Activated CD4-positive, alpha-beta T cell treated with anti-CD3 and anti-CD28 coated beads, Interleukin-2, amount 50 U/mL, for 16 hours (primary cell): ENCODE measurements at regions not wholly inside any gene's neighbourhood (a gene's known extent, or its start where the extent isn't known, plus 50 kb on each side); places are given as distances from the start of the nearest gene placed in this dataset.
"Not testable (repeated sequence)": the region's sequence is repeated elsewhere in the genome, so short reads cannot be mapped to it uniquely, and the experiment has no call there.

Experiments used
- DNase-seq: peaks from one replicate; pipeline ENCODE4 v3.0.0-alpha.2; 2020

DNA sequence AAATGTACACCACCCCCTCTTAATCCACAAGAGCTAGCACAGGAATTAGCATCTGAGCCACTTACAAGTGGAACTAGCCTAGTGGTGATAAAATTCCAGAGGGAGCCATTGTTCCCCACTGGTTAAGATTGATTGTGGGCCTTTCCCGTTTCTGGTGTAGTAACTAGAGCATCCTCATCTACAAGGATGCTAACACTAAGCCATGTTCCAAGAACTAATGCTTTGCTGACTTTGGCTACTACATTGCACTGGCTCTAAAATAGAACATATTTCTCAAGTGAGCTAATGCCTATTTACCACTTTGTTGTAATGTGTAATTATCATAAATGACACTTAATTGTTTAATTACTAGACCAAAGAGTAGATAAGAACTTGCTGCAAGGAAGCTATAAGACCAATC, 143.7 kb downstream of the FZD1 start:
- DNase-seq = no peak

DNA sequence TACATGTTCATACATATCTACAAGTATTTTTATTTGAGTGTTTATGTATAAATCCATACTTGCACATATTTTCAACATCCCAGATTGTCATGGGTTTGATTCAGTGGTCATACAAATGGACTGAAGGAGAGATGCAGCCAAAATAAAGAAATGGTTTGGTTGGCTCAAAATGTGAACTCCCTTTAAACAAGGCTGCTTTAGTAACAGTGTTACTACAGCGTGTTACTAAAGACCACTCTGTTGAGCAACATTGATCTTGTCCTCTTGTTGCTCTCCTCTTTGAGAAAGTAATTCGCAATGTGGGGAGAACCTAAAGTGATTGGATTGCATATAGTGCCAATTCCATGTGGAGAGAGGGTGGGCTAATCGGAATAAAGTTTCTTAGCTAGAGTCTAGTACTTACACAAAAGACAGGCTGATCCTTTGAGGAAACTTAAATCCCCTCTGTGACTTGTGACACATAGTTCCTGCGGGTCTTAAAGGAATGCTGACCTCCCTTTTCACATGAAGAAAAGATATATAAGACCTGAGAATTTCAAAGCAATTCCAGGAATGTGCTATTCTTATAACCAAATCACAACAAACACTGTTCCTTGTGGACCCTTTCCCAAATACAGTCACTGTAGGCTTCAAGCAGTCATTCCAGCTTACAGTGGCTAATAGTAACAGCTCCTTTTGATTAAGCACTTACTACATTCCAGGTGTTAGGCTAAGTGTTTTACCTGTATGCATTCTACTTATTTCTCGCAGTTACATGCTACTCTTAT, 144.3 kb downstream of the FZD1 start:
- no peak for DNase-seq

DNA sequence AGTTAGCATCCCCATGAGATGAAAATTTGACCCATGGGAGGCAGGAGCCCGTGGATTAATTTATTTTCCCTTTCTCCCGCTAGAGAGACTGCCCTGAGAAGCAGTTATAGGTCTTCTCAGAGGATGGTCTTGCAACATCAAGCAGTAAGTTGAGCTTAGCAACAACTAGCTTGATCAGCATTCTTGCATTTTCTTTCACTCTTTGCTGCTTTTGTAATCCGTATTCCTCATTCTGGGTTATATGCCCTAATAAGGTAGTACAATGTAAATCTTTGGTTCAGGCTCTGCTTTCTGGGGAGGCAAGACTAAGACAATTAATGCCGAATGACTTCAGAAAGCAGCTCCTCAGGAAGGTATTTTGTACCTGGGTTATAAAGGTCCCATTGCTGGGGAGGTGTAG, 146.8 kb downstream of the FZD1 start:
- no peak for DNase-seq

DNA sequence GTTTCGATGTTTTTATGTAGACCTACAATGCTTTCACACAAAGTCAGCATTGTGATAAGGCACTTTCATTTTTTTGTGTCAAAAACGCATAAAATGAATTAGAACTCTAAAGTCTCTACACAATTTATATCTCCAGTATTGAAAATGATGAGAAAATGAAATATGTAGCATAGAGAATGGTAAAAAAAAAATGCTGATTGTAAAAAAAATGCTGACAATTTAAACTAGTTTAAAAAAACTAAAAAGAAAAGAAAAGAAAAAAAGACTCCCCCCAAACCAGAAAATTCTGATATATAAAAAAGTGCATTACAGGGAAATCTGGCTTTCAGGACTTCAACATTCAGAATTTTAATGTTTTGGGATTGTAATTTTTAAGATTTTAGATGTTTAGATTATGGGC, 148.1 kb downstream of the FZD1 start:
- no peak for DNase-seq

DNA sequence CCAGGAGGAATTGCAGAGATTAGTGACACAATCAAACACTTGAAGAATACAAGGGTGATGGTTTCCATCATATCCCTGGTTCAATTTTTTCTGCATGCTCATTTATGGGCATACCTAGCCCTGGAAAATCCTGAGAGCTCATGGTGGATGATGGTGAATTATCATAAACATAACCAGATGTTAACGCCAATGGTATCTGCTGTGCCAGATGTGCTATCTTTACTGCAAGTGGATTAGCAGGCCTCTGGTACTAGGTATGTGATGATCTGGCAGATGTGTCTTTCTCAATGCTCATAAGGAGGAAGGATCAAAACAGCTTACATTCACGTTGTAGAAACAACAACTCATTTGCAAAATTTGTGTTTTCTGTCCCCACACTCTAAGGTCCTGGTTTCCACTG, 150.5 kb downstream of the FZD1 start:
- no peak for DNase-seq

DNA sequence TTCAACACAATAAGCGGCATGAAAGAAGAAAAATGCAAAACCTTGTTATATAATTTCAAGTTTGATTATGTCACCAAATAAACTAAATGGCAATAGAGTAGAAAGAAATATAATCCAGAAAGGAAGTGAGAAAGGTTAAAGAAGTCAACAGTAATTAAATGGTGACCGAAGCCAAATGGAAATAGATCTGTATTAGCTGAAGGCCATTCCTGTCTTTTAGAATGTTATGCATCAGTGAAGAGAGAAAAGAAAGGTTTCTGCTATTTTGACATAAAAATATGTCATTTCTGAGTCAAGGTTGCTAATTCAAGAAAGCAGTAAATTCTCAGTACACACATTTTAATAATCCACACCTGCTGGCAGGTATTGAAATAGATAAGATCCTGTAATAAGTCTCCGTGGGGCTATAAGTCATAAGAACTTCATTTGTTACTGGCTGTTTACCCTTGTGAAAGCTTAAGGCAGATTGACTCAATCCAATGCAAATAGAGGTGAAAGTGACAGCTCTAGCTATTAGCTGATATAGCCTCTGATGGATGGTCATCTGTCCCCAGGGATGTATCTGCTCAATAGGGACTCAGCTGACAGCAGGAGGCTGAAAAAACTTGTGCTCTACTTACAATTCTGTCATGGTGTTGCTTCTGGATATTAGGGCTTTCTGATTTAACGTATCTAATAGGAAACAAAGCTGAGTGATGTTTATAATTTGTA, 152.1 kb downstream of the FZD1 start:
- no peak for DNase-seq

DNA sequence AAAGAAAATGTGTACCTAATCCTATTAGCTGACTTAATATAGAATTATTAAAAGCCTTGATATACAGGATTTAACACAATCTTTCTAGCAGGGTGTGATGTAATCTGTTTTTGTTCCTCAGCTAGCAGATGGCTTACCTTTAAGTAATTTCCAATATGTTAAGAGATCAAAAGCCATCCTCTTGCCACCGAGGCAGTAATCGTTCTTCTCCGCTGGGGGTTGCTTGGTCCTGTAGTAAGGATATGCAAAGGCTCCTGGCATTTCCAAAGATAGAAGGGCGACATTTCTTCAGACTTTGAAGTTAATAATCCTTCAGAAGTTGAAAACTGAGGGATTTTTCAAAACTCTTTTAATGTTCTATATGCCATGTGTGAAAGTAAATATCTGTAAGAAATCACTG, 156.4 kb downstream of the FZD1 start:
- DNase-seq = no peak

DNA sequence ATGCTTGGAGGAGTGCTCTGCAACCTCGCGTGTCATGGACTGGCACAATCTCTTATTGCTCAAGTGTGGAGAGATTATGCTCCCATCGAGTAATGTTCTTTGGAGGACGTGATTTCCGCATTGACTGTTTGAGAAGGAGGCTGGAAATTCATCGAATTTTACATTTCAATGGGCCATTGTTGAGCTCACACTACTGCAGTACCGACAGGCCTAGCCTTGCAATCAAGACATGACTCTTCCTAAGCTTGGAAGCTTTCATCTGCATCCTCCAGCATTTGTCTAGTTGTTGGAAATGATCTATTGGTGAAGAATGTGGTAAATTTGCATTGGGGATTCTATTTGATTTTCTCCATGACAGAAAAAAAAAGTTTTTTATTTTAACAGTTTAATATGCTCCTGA, 156.8 kb downstream of the FZD1 start:
- DNase-seq = no peak

DNA sequence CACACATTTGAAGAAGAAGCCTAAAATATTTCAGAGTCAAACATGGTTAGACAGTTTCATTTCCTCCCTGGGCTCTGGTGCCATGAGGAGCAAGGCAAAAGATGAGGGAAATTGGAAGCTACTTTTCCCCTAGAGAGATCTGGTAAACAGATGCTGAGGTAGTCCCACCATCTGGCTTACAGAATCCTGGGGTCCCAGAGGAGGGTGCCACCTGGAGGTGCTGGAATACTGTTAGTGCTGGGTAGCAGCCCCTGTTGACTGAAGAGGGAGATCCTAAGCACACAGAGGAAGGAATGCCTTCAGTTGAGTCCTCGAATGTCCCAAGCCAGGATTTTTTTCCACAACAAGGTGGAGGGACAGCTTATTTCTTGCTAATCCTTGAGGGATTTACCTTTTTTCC, 160.1 kb downstream of the FZD1 start:
- no peak for DNase-seq

DNA sequence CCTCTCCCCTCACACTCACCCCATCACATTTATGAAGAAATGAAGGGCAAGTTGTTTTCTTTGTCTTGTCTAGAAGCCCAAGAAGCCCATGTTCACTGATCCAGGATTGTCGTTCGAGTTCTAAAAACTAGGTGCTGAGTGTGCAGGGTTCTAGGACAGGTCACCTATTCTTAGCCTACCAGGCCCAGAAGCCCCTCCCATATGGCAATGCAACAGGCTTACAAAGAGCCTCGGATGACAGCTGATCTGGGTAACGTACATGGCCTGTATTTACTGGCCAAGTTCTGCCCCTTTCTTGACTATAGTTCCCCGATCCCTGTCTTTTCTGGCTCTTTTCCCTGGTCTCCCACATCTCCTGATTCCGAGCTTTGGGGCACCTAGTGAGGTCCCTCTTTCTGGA, 160.9 kb downstream of the FZD1 start:
- DNase-seq = no peak

DNA sequence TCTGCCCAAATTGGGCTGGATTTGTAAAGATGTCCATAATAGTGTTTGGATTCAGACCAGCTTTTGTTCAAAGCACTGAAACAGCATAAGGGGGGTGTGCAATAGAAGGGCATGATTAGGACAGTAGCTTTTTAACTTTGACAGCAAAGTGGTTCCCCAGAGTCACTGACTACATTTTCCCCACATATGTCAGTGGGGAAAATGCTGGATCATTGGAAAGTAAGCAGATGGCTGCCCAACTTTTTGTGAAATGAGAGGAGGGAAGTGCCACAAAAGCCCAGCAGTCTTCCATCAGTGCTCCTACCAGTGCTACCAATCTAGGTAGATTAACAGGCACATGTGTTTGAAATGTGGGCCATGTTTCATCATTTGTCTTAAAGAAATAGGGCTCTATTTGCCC, 162.8 kb downstream of the FZD1 start:
- DNase-seq = no peak

DNA sequence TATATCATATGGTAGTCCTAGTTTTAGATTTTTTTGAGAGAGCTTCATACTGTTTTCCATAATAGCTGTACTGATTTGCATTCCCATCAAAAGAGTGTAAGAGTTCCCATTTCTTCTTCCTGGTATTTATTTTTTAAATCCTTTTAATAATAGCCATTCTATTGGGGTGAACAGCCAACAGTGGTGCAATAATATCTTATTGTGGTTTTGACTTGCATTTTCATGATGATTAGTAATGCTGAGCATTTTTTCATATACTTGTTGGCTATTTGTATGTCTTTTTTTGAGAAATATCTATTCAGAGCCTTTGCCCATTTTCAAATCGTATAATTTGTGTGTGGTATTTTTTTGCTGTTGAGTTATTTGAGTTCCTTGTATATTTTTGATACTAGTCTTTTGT, 167.4 kb downstream of the FZD1 start:
- DNase-seq = no peak

DNA sequence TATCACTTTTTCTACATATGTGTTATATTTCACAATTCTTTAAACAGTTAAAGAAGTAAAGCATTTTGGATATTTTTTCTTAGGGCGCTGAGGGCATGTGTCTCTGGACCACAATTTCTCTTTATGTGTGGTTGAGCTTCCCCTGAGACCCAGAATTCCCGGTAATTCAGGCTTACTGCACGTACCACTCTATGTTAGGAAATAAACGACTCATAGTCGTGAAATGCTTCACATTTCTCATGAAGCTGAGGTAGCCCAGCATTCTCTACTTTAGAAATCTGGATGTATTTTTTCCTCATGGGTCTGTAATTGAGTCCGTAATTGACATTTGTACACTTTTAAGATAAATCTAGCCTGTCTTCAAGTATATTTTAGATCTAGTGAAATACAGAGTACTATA, 170.6 kb downstream of the FZD1 start:
- no peak for DNase-seq

DNA sequence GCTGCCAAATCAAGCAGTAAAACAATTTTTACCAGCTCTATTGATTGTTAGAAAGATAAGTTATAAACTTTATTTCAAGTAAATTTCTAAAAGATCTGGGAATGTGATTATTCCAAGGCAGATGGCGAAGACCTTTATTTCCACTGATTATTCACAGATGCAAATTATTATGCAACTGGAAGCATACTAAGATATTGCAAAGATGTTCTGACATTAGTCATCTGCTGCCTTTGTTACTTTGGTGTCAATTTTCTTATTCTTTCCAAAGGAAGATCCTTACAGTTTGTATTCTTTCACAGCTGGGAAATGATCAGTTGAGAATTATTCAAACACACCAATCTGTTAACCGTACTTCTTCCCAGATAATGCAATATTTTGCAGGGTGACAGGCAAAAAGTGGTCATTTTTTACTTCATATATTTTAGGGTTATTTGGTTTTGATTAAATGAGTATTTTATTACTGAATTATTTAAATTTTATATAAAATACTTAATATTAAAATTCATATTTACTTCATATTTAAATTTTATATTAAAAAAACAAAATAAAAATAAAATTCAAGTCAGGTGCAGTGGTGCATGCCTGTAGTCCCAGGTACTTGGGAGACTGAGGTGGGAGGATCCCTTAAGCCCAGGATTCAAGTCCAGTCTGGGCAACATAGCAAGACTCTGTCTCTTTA, 171.3 kb downstream of the FZD1 start:
- DNase-seq = no peak

DNA sequence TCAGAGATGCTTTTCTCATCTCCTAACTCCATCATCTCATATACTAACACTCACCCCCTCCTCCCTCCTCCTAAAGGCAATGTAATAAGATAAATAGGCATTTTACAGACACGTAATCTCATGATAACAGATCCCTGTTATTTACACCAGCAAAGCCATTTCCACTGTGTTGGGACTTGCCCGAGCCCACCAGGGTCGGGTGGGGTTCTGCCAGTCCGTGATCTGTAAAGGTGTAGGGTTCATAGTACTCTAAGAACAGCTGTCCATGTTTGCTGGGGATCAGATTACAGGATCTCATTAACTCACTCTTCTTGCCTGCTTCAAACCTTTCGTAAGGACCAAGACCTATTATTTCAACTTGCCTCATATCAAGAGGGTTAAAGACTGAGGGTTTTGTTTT, 172.4 kb downstream of the FZD1 start:
- no peak for DNase-seq

DNA sequence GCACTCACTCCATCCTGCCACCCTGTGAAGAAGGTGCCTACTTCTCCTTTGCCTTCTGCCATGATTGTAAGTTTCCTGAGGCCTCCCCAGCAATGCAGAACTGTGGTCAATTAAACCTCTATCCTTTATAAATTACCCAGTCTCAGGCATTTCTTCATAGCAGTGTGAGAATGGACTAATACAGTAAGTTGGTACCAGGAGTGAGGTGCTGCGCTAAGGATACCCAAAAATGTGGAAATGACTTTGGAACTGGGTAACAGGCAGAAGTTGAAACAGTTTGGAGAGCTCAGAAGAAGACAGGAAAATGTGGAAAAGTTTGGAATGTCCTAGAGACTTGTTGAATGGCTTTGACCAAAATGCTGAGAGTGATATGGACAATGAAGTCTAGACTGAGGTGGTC, 176.0 kb downstream of the FZD1 start:
- not testable (repeated sequence) for DNase-seq

DNA sequence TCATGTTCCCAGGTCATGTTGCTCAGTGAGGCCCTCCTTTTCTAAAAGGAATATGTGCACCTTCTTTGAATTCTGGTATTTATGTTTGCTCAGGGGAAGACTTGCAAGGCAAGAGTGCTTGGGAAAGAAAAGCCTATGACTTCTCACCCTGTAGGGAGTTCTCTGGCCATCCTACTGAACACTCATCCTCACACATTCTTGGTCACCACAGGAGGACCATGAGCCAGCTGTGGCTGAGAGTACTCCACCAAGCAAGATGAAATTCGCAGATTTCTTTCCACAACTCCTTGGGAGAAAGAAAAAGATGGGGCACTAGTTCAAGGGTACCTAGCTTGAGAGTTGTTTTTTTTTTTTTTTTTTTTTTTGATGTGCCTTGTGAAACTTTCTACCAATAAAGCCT, 179.6 kb downstream of the FZD1 start:
- DNase-seq = no peak

DNA sequence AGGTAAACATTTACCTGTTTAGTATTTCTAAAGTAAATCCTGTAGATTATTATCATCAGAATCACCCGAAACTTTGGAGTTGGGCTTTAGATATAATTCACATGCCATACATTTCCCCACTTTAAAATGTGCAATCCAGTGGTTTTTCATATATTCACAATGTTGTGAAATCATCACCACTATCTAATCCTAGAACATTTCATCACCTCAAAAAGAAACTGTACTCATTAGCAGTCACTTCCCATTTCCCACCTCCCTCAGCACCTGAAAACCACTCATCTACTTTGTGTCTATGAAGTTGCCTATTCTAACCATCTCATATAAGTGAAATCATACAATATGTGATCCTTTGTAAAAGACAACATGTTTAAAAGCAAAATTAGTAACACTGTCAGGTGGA, 182.6 kb downstream of the FZD1 start:
- DNase-seq = no peak

DNA sequence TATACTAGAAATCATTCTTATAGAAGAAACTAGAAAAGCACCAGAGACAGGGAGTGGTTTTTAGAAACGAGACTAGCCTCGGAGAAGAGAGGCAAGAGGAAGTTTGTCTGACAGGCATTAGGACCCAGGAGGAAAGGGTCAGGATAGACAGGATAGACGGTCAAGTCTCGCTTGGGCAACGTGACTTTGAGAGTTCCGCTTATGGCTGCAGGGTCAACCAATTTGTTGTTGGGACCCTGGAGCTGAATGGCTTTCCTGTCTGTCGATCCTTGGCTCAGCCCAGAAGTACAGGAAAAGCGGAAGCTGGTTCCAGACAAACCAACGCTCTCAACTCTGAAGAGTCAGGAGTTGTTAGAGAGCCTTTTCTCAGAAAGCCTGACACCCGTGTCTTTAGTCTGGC, 191.2 kb downstream of the FZD1 start:
- DNase-seq = no peak

DNA sequence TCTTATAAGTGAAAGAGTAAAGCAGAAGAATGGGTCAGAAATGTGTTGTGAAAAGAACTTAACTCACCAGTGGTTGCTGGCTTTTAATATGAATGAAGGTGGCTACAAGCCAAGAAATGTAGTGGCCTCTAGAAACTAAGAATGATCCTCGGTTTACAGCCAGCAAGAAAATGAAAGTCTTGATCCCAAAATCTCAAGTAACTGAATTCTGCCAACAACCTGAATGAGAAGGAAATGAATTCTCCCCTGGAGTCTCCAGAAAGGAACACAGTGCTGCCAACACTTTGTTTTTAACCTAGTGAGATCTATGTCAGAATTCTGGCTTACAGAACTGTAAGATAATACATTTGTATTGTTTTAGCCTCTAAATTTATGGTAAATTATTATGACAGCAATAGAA, 193.0 kb downstream of the FZD1 start:
- DNase-seq = no peak

DNA sequence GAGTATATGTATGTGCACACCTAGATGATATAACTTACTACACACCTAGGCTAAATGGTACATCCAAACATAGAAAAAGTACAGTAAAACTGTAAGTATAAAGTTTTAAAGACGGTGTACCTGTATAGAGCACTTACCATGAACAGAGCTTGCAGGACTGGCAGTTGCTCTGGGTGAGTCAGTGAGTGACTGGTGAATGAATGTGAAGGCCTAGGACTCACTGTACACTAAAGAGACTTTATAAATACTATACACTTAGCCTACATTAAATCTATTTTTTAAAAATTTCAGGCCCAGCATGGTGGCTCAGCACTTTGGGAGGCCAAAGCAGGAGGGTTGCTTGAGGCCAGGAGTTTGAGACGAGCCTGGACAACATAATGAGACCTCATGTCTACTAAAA, 195.3 kb downstream of the FZD1 start:
- DNase-seq = no peak

DNA sequence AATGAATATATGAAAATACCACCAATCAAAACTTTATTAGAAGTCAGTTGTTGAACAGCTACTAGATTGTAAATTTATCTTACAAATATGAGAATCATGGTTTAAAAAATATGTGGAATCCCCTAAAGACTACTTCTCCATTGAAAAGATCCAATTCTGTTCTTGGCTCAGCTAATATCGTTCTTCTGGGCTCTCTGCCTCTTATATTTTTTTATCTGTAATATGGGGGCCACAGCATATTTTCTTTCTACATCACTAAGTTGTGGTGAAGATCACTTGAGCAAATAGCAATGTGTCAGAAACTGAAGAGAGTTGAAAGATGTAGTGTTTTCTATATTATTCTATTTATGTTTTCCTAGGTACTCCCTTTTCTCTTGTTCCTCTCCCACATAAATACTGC, 198.1 kb downstream of the FZD1 start:
- DNase-seq = no peak

DNA sequence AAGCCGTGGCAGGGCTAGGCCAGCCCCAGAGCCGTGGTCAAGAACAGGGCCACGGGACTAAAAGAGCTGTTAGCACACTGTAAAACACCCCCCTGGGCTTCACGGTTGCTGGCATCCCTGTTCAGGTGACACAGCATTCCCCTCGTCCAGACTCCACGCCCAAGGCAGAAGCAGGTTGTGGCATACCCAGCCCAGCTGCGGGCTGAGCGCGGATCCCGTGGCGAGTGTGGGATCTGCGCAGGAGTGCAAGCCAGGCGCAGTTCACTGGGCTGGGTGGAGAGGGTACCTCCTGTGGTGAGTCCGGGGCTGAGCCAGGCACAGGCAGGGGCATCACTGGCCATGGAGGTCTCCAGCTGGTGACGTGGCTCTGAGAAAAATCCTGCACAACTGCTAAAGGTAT, 199.1 kb downstream of the FZD1 start:
- no peak for DNase-seq

DNA sequence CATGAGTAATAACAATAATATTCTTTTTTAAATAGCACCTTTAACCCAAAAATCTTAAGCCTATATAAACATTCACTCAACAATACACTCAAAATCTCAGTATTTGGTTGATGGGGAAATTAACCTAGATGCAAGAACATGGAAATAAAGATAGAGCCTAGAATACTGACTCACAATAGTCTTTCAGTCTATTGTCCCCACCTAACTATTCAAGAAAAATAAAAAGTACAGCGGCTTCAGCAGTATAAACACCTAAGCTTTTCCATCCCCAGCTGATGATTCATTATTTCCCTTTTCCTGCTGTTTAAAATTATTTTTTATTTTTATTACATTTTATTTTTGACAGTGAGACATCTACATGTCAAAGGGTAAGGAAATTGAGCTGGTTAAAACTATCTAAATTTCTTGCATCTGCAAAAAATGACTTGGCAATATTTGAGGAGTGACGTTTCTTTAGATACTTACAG, 201.4 kb downstream of the FZD1 start:
- no peak for DNase-seq
